HEK293 (cell line): ENCODE measurements at regions not wholly inside any gene's neighbourhood (a gene's known extent, or its start where the extent isn't known, plus 50 kb on each side); places are given as distances from the start of the nearest gene placed in this dataset.

Experiments
- CTCF ChIA-PET: fragments of 350-600 bp; formaldehyde crosslinking; extraction: SDS; loops from one replicate; lab custom pipeline; 2021; ENCODE audit warnings: antibody characterized with exemption; lab: Yijun Ruan, JAX
- POLR2A ChIA-PET: fragments of 300-600 bp; formaldehyde crosslinking; extraction: SDS; loops from one replicate; lab custom pipeline; 2020; ENCODE audit warnings: antibody characterized with exemption, inconsistent platforms; lab: Yijun Ruan, JAX
- H3K27ac ChIP-seq: fragments of 200-500 bp; sonication (Bioruptor generic); 2 replicates; pipeline ENCODE4 v1.5.1; 2014; ENCODE audit warnings: low read depth, low read length, control low read depth, inconsistent platforms; ENCODE audit errors: extremely low read depth
- H3K36me3 ChIP-seq, 2 experiments: fragments of 200-500 bp in 1 of 2; sonication (Bioruptor generic) in 1 of 2; 1 replicate in 1 of 2; 2 replicates in 1 of 2; pipeline ENCODE4 v1.5.1; 2014 to 2017; ENCODE audit warnings: inconsistent platforms in 2 of 2, low read length in 2 of 2; ENCODE audit not compliant: control insufficient read depth in 2 of 2, insufficient read depth in 1 of 2
- H3K4me1 ChIP-seq: fragments of 200-500 bp; sonication (Bioruptor generic); 2 replicates; pipeline ENCODE4 v1.5.1; 2014; ENCODE audit warnings: mild to moderate bottlenecking, low read length, inconsistent platforms; ENCODE audit not compliant: control insufficient read depth, insufficient read depth
- H3K4me3 ChIP-seq: 2 replicates; pipeline ENCODE4 v1.5.1; 2011; ENCODE audit warnings: low read depth, mild to moderate bottlenecking, control low read depth, low read length, moderate library complexity
- H3K9me3 ChIP-seq: fragments of 200-500 bp; sonication (Bioruptor generic); 2 replicates; pipeline ENCODE4 v1.5.1; 2014; ENCODE audit warnings: low read depth, low read length, inconsistent platforms; ENCODE audit not compliant: control insufficient read depth, insufficient read depth
- EGR2 ChIP-seq: fragments of 450-650 bp; formaldehyde crosslinking; IDR thresholded peaks from 2 replicates; pipeline ENCODE4 v1.5.1; 2016; ENCODE audit warnings: low read depth, missing biosample characterization, missing genetic modification characterization
- HIC1 ChIP-seq: fragments of 450-650 bp; formaldehyde crosslinking; IDR thresholded peaks from 2 replicates; pipeline ENCODE4 v1.5.1; 2016; ENCODE audit warnings: missing biosample characterization, missing genetic modification characterization
- INSM2 ChIP-seq: fragments of 450-650 bp; formaldehyde crosslinking; IDR thresholded peaks from 2 replicates; pipeline ENCODE4 v1.5.1; 2016; ENCODE audit warnings: missing biosample characterization, missing genetic modification characterization
- KLF8 ChIP-seq: fragments of 450-650 bp; formaldehyde crosslinking; IDR thresholded peaks from 2 replicates; pipeline ENCODE4 v1.5.1; 2016; ENCODE audit warnings: missing biosample characterization, missing genetic modification characterization
- MYNN ChIP-seq: fragments of 450-650 bp; formaldehyde crosslinking; IDR thresholded peaks from 2 replicates; pipeline ENCODE4 v1.5.1; 2016; ENCODE audit warnings: missing biosample characterization, missing genetic modification characterization, borderline replicate concordance
- OVOL3 ChIP-seq: fragments of 450-650 bp; formaldehyde crosslinking; IDR thresholded peaks from 2 replicates; pipeline ENCODE4 v1.5.1; 2016; ENCODE audit warnings: missing biosample characterization, missing genetic modification characterization
- SCRT1 ChIP-seq: fragments of 450-650 bp; formaldehyde crosslinking; IDR thresholded peaks from 2 replicates; pipeline ENCODE4 v1.5.1; 2016; ENCODE audit warnings: missing biosample characterization, missing genetic modification characterization, borderline replicate concordance
- SP3 ChIP-seq: fragments of 450-650 bp; formaldehyde crosslinking; IDR thresholded peaks from 2 replicates; pipeline ENCODE4 v1.5.1; 2016; ENCODE audit warnings: missing biosample characterization, missing genetic modification characterization
- TSHZ1 ChIP-seq: fragments of 450-650 bp; formaldehyde crosslinking; IDR thresholded peaks from 2 replicates; pipeline ENCODE4 v1.5.1; 2016; ENCODE audit warnings: missing biosample characterization, missing genetic modification characterization, borderline replicate concordance
- ZBTB17 ChIP-seq: fragments of 450-650 bp; formaldehyde crosslinking; IDR thresholded peaks from 2 replicates; pipeline ENCODE4 v1.5.1; 2016; ENCODE audit warnings: missing biosample characterization, missing genetic modification characterization
- ZBTB7A ChIP-seq: fragments of 450-650 bp; formaldehyde crosslinking; IDR thresholded peaks from 2 replicates; pipeline ENCODE4 v1.5.1; 2016; ENCODE audit warnings: low read depth, missing biosample characterization, missing genetic modification characterization
- ZNF155 ChIP-seq: fragments of 450-650 bp; formaldehyde crosslinking; IDR thresholded peaks from 2 replicates; pipeline ENCODE4 v1.5.1; 2016; ENCODE audit warnings: missing biosample characterization, missing genetic modification characterization
- ZNF169 ChIP-seq: fragments of 450-650 bp; formaldehyde crosslinking; IDR thresholded peaks from 2 replicates; pipeline ENCODE4 v1.5.1; 2016; ENCODE audit warnings: missing biosample characterization, missing genetic modification characterization
- ZNF2 ChIP-seq: fragments of 450-650 bp; formaldehyde crosslinking; IDR thresholded peaks from 2 replicates; pipeline ENCODE4 v1.5.1; 2016; ENCODE audit warnings: missing biosample characterization, missing genetic modification characterization
- ZNF394 ChIP-seq: fragments of 450-650 bp; formaldehyde crosslinking; IDR thresholded peaks from 2 replicates; pipeline ENCODE4 v1.5.1; 2016; ENCODE audit warnings: missing biosample characterization, missing genetic modification characterization, mild to moderate bottlenecking, moderate library complexity, borderline replicate concordance
- ZNF510 ChIP-seq: fragments of 450-650 bp; formaldehyde crosslinking; IDR thresholded peaks from 2 replicates; pipeline ENCODE4 v1.5.1; 2018; ENCODE audit warnings: mild to moderate bottlenecking, missing genetic modification characterization, missing biosample characterization; ENCODE audit not compliant: insufficient replicate concordance
- ZNF518A ChIP-seq: fragments of 450-650 bp; formaldehyde crosslinking; conservative IDR thresholded peaks from 2 replicates; pipeline ENCODE4 v1.5.1; 2016; ENCODE audit warnings: low read depth, missing biosample characterization, missing genetic modification characterization
- ZNF626 ChIP-seq: fragments of 450-650 bp; sonication (Bioruptor Pico); formaldehyde crosslinking; IDR thresholded peaks from 2 replicates; pipeline ENCODE4 v1.5.1; 2018; ENCODE audit warnings: missing biosample characterization, missing genetic modification characterization, inconsistent platforms
- ZNF629 ChIP-seq: fragments of 450-650 bp; formaldehyde crosslinking; IDR thresholded peaks from 2 replicates; pipeline ENCODE4 v1.5.1; 2017; ENCODE audit warnings: missing biosample characterization, missing genetic modification characterization
- ZNF639 ChIP-seq: fragments of 450-650 bp; formaldehyde crosslinking; IDR thresholded peaks from 2 replicates; pipeline ENCODE4 v1.5.1; 2016; ENCODE audit warnings: missing biosample characterization, missing genetic modification characterization
- ZNF670 ChIP-seq: fragments of 450-650 bp; formaldehyde crosslinking; IDR thresholded peaks from 2 replicates; pipeline ENCODE4 v1.5.1; 2016; ENCODE audit warnings: missing biosample characterization, missing genetic modification characterization, low read depth
- ZXDB ChIP-seq: fragments of 450-650 bp; formaldehyde crosslinking; IDR thresholded peaks from 2 replicates; pipeline ENCODE4 v1.5.1; 2016; ENCODE audit warnings: missing biosample characterization, missing genetic modification characterization

GRCh38 chr3:137330246-137330645 lies 372.5 kb downstream of the IL20RB start:
- H3K9me3 ChIP-seq, result no peaks in the 10 kb centered on the region
- ChIA-PET CTCF (no interaction called here), POLR2A (no interaction called here)
- TF ChIP-seq ZBTB7A, result no peak
- TF ChIP-seq ZNF155 (tag by site-specific recombination), result no peak
- TF ChIP-seq EGR2, result no peak
- no peak for TF ChIP-seq ZNF626 (tag by site-specific recombination)
- no peak for TF ChIP-seq ZNF639 (tag by site-specific recombination)
- TF ChIP-seq ZNF629 (tag by site-specific recombination), result no peak
- no peak for TF ChIP-seq ZBTB17 (tag by site-specific recombination)
- no peak for TF ChIP-seq INSM2 (tag by site-specific recombination)
- TF ChIP-seq ZXDB, result no peak
- TF ChIP-seq KLF8, result no peak
- TF ChIP-seq ZNF394, result no peak
- no peak for TF ChIP-seq ZNF169 (tag by site-specific recombination)
- no peak for TF ChIP-seq ZNF510 (tag by site-specific recombination)
- TF ChIP-seq ZNF518A (tag by site-specific recombination), result no peak
- H3K36me3 ChIP-seq, result no peaks in the 10 kb centered on the region
- H3K4me1 ChIP-seq, result no peaks in the 10 kb centered on the region
- no peak overlapping the region for H3K4me3 ChIP-seq
- H3K27ac ChIP-seq, result no peak overlapping the region

GRCh38 chr3:137332297-137332696 lies 374.5 kb downstream of the IL20RB start:
- H3K27ac ChIP-seq, result no peak overlapping the region
- no peaks in the 10 kb centered on the region for H3K9me3 ChIP-seq
- no peak overlapping the region for H3K4me3 ChIP-seq
- TF ChIP-seq MYNN (tag by site-specific recombination), result no peak
- no peak for TF ChIP-seq TSHZ1 (tag by site-specific recombination)
- no peak for TF ChIP-seq SCRT1 (tag by site-specific recombination)
- TF ChIP-seq HIC1 (tag by site-specific recombination), result no peak
- TF ChIP-seq ZNF2 (tag by site-specific recombination), result no peak
- TF ChIP-seq OVOL3 (tag by site-specific recombination), result no peak
- no peak for TF ChIP-seq SP3 (tag by site-specific recombination)
- TF ChIP-seq ZNF670 (tag by site-specific recombination), result no peak
- H3K36me3 ChIP-seq, result no peaks in the 10 kb centered on the region
- CTCF ChIA-PET, result no interaction called here
- POLR2A ChIA-PET, result no interaction called here
- H3K4me1 ChIP-seq, result no peaks in the 10 kb centered on the region
